GM23338 (cell line): ENCODE measurements at regions not wholly inside any gene's neighbourhood (a gene's known extent, or its start where the extent isn't known, plus 50 kb on each side); places are given as distances from the start of the nearest gene placed in this dataset.

Source experiments
- CREB1 ChIP-seq: fragments of 250-450 bp; sonication (Bioruptor Pico); IDR thresholded peaks from 2 replicates; pipeline ENCODE4 v1.5.0; 2020; ENCODE audit warnings: low read depth, mild to moderate bottlenecking, moderate library complexity
- POLR2AphosphoS5 ChIP-seq: IDR thresholded peaks from 2 replicates; pipeline ENCODE4 v1.6.1; 2016; ENCODE audit warnings: antibody characterized with exemption, low read depth
- STAT1 ChIP-seq: IDR thresholded peaks from one replicate; pipeline ENCODE4 v1.6.1; 2016; ENCODE audit warnings: antibody characterized with exemption; ENCODE audit not compliant: unreplicated experiment
- ZNF114 ChIP-seq: fragments of 250-450 bp; sonication (Bioruptor Pico); IDR thresholded peaks from 2 replicates; pipeline ENCODE4 v1.5.0; 2020; ENCODE audit warnings: mild to moderate bottlenecking, moderate library complexity
- TF ChIP-seq, protein P1 (sequence below): fragments of 250-450 bp; sonication (Bioruptor Pico); IDR thresholded peaks from 2 replicates; pipeline ENCODE4 v1.5.0; 2020; ENCODE audit warnings: mild to moderate bottlenecking, moderate library complexity
- TF ChIP-seq, protein P2 (sequence below), 2 experiments: fragments of 200-600 bp in 1 of 2; sonication (generic) in 1 of 2; conservative IDR thresholded peaks; 2 replicates each; pipeline versions ENCODE4 v1.5.1 to v1.6.1; 2016 to 2017; ENCODE audit warnings: antibody characterized with exemption in 2 of 2, low read depth in 2 of 2, mild to moderate bottlenecking in 2 of 2, moderate library complexity in 1 of 2
- TF ChIP-seq, protein P3 (sequence below): IDR thresholded peaks from one replicate; pipeline ENCODE4 v1.6.1; 2018; ENCODE audit warnings: antibody characterized with exemption; ENCODE audit not compliant: unreplicated experiment

DNA sequence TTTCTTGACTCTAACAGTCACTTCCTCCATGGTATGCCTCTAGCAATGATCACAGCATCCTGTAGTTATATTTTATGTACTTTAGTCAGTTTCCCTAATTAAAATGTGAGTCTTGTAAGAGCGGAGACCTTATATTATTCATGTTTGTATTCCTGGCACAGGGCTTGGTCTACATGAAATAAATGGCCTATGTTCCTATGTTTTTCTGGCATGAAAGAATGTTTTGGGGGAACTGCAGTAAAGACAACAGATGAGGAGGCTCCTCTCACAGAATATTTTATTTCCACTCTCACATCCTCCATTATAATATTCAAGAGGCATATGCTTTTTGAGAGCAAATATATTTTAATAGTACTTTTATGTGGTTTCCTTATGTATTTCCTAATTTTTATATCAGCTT is 429.8 kb upstream of the PDE3A start (continued):
- TF ChIP-seq, protein P1, sequence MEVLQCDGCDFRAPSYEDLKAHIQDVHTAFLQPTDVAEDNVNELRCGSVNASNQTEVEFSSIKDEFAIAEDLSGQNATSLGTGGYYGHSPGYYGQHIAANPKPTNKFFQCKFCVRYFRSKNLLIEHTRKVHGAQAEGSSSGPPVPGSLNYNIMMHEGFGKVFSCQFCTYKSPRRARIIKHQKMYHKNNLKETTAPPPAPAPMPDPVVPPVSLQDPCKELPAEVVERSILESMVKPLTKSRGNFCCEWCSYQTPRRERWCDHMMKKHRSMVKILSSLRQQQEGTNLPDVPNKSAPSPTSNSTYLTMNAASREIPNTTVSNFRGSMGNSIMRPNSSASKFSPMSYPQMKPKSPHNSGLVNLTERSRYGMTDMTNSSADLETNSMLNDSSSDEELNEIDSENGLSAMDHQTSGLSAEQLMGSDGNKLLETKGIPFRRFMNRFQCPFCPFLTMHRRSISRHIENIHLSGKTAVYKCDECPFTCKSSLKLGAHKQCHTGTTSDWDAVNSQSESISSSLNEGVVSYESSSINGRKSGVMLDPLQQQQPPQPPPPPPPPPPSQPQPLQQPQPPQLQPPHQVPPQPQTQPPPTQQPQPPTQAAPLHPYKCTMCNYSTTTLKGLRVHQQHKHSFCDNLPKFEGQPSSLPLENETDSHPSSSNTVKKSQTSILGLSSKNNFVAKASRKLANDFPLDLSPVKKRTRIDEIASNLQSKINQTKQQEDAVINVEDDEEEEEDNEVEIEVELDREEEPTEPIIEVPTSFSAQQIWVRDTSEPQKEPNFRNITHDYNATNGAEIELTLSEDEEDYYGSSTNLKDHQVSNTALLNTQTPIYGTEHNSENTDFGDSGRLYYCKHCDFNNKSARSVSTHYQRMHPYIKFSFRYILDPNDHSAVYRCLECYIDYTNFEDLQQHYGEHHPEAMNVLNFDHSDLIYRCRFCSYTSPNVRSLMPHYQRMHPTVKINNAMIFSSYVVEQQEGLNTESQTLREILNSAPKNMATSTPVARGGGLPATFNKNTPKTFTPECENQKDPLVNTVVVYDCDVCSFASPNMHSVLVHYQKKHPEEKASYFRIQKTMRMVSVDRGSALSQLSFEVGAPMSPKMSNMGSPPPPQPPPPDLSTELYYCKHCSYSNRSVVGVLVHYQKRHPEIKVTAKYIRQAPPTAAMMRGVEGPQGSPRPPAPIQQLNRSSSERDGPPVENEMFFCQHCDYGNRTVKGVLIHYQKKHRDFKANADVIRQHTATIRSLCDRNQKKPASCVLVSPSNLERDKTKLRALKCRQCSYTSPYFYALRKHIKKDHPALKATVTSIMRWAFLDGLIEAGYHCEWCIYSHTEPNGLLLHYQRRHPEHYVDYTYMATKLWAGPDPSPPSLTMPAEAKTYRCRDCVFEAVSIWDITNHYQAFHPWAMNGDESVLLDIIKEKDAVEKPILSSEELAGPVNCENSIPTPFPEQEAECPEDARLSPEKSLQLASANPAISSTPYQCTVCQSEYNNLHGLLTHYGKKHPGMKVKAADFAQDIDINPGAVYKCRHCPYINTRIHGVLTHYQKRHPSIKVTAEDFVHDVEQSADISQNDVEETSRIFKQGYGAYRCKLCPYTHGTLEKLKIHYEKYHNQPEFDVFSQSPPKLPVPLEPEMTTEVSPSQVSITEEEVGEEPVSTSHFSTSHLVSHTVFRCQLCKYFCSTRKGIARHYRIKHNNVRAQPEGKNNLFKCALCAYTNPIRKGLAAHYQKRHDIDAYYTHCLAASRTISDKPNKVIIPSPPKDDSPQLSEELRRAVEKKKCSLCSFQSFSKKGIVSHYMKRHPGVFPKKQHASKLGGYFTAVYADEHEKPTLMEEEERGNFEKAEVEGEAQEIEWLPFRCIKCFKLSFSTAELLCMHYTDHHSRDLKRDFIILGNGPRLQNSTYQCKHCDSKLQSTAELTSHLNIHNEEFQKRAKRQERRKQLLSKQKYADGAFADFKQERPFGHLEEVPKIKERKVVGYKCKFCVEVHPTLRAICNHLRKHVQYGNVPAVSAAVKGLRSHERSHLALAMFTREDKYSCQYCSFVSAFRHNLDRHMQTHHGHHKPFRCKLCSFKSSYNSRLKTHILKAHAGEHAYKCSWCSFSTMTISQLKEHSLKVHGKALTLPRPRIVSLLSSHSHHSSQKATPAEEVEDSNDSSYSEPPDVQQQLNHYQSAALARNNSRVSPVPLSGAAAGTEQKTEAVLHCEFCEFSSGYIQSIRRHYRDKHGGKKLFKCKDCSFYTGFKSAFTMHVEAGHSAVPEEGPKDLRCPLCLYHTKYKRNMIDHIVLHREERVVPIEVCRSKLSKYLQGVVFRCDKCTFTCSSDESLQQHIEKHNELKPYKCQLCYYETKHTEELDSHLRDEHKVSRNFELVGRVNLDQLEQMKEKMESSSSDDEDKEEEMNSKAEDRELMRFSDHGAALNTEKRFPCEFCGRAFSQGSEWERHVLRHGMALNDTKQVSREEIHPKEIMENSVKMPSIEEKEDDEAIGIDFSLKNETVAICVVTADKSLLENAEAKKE (CRISPR knock-in tag) = no peak
- TF ChIP-seq ZNF114 (no peak), POLR2AphosphoS5 (no peak), CREB1 (no peak), STAT1 (no peak)
- TF ChIP-seq, protein P2, sequence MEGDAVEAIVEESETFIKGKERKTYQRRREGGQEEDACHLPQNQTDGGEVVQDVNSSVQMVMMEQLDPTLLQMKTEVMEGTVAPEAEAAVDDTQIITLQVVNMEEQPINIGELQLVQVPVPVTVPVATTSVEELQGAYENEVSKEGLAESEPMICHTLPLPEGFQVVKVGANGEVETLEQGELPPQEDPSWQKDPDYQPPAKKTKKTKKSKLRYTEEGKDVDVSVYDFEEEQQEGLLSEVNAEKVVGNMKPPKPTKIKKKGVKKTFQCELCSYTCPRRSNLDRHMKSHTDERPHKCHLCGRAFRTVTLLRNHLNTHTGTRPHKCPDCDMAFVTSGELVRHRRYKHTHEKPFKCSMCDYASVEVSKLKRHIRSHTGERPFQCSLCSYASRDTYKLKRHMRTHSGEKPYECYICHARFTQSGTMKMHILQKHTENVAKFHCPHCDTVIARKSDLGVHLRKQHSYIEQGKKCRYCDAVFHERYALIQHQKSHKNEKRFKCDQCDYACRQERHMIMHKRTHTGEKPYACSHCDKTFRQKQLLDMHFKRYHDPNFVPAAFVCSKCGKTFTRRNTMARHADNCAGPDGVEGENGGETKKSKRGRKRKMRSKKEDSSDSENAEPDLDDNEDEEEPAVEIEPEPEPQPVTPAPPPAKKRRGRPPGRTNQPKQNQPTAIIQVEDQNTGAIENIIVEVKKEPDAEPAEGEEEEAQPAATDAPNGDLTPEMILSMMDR (conservative IDR thresholded peaks at IDR 0.05; ENCODE audit: low read depth in 2 of 2) = no peak
- TF ChIP-seq, protein P3, sequence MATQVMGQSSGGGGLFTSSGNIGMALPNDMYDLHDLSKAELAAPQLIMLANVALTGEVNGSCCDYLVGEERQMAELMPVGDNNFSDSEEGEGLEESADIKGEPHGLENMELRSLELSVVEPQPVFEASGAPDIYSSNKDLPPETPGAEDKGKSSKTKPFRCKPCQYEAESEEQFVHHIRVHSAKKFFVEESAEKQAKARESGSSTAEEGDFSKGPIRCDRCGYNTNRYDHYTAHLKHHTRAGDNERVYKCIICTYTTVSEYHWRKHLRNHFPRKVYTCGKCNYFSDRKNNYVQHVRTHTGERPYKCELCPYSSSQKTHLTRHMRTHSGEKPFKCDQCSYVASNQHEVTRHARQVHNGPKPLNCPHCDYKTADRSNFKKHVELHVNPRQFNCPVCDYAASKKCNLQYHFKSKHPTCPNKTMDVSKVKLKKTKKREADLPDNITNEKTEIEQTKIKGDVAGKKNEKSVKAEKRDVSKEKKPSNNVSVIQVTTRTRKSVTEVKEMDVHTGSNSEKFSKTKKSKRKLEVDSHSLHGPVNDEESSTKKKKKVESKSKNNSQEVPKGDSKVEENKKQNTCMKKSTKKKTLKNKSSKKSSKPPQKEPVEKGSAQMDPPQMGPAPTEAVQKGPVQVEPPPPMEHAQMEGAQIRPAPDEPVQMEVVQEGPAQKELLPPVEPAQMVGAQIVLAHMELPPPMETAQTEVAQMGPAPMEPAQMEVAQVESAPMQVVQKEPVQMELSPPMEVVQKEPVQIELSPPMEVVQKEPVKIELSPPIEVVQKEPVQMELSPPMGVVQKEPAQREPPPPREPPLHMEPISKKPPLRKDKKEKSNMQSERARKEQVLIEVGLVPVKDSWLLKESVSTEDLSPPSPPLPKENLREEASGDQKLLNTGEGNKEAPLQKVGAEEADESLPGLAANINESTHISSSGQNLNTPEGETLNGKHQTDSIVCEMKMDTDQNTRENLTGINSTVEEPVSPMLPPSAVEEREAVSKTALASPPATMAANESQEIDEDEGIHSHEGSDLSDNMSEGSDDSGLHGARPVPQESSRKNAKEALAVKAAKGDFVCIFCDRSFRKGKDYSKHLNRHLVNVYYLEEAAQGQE = no peak
